ENCODE measurements at regions not wholly inside any gene's neighbourhood (a gene's known extent, or its start where the extent isn't known, plus 50 kb on each side); places are given as distances from the start of the nearest gene placed in this dataset.

DNA sequence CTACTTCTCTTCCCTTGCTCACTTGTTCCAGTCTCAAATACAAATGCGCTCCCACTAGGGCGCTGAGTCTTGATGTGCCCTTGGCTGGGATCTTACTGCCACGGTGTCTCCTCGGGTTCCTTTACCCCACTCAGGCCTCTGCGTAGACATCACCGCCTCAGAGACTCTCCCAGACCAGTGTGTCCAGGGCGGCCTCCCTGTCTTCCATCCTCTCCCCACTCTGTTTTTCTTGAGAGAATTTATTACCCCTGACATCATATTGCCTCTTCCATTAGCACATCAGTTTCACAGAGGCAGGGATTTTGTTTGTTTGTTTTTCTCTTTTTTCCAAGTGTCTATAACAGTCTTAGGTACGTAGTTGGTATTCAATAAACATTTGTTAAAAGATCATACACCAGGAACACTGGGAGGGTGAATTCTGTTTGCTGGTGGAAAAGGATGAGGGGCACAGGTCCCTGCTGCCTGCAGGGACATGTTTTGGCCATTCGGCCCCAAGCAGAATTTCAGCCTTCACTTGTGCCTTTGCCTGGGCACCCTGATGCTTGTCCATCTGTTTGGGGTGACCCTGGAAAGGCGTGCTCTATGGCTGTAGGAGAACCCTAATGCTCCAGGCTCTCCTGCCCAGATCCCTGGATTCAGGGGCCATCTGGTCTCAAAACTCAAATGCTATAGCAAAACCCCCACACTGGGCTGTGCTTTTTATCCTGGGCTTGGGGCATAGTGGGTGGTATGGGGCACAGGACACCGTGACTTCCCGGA is 55.0 kb downstream of the RPL37A start:
- WGBS (ENCODE audit: insufficient coverage, low coverage, missing lambda C conversion rate), result 1% methylated on average over 12 of the region's 12 CpGs
- Histone ChIP-seq H3K36me3 (ENCODE audit: control insufficient read depth, insufficient read depth, low read length) (no peaks in the 10 kb centered on the region), H3K27me3 (ENCODE audit: control insufficient read depth in 2 of 2, insufficient read depth in 2 of 2, low read length in 2 of 2) (peaks cover 0 to 26% of the 10 kb centered on the region in 2 experiments; a peak in 2 of 5 replicates), H4K20me1 (replicated peaks; ENCODE audit: control insufficient read depth, insufficient read depth, low read length) (no peaks in the 10 kb centered on the region), H3K4me2 (ENCODE audit: insufficient read depth, low read length) (no peak overlapping the region), H3K79me2 (ENCODE audit: control insufficient read depth, insufficient read depth, low read length) (no peaks in the 10 kb centered on the region), H2AFZ (ENCODE audit: low read depth, low read length) (no peak overlapping the region), H3K9me1 (ENCODE audit: control insufficient read depth, insufficient read depth, low read length) (no peaks in the 10 kb centered on the region), H3K27ac (ENCODE audit: extremely low read depth, low read depth, low read length) (no peak overlapping the region), H3K9ac (ENCODE audit: insufficient read depth in 1 of 2, low read depth in 2 of 2, low read length in 2 of 2) (no peak overlapping the region), H3K9me3 (replicated peaks; ENCODE audit: control insufficient read depth, insufficient read depth, low read depth, low read length) (no peaks in the 10 kb centered on the region), H3K4me3 (no peak overlapping the region), H3K4me1 (replicated peaks in 1 of 2; ENCODE audit: control insufficient read depth in 2 of 2, insufficient read depth in 2 of 2, low read length in 2 of 2) (no peaks in the 10 kb centered on the region)
- no peak for DNase-seq (ENCODE audit: extremely low read depth in 1 of 4, low spot score in 3 of 4)
- FAIRE-seq, result no peak
- CTCF ChIA-PET (ENCODE audit: low intra/inter-chr PET ratio), result no interaction called here
- POLR2A ChIA-PET, result interaction anchor here (0.7 kb wide), 1 partner anchor 11 kb away, joined by 3 read pairs; no protein-coding TSS in a partner anchor
- no TSS peak for BruUV-seq (replicated peaks)
- intact Hi-C loops (cut with micrococcal nuclease), result no loop called here
- no peak for ATAC-seq
- in situ Hi-C loops (cut with MboI), result no loop called here
- TF ChIP-seq POLR2H (tag; IDR thresholded peaks at IDR 0.05; ENCODE audit: low read depth) (no peak), NELFE (IDR thresholded peaks at IDR 0.05; ENCODE audit: insufficient read depth, insufficient read length) (no peak), GTF2A2 (tag; IDR thresholded peaks at IDR 0.05) (no peak), SREBF1 (IDR thresholded peaks at IDR 0.05; ENCODE audit: borderline replicate concordance, low read depth, low read length) (no peak), ZNF79 (CRISPR knock-in tag; IDR thresholded peaks at IDR 0.05; ENCODE audit: low read depth) (no peak), ETS2 (tag; IDR thresholded peaks at IDR 0.05; ENCODE audit: borderline replicate concordance, poor library complexity, severe bottlenecking) (no peak), DACH1 (IDR thresholded peaks at IDR 0.05; ENCODE audit: partially characterized antibody) (no peak), TAF9B (IDR thresholded peaks at IDR 0.05; ENCODE audit: partially characterized antibody) (no peak), HDAC6 (IDR thresholded peaks at IDR 0.05; ENCODE audit: low read depth, low read length) (no peak), SIN3A (IDR thresholded peaks at IDR 0.05; ENCODE audit: borderline replicate concordance in 2 of 2, control insufficient read depth in 1 of 2, low read depth in 2 of 2, low read length in 2 of 2) (no peak), IFI16 (CRISPR knock-in tag; IDR thresholded peaks at IDR 0.05) (no peak), ZNF354B (CRISPR knock-in tag; IDR thresholded peaks at IDR 0.05) (no peak), TCF7 (IDR thresholded peaks at IDR 0.05; ENCODE audit: borderline replicate concordance) (no peak)
- TF ChIP-seq, protein P1, sequence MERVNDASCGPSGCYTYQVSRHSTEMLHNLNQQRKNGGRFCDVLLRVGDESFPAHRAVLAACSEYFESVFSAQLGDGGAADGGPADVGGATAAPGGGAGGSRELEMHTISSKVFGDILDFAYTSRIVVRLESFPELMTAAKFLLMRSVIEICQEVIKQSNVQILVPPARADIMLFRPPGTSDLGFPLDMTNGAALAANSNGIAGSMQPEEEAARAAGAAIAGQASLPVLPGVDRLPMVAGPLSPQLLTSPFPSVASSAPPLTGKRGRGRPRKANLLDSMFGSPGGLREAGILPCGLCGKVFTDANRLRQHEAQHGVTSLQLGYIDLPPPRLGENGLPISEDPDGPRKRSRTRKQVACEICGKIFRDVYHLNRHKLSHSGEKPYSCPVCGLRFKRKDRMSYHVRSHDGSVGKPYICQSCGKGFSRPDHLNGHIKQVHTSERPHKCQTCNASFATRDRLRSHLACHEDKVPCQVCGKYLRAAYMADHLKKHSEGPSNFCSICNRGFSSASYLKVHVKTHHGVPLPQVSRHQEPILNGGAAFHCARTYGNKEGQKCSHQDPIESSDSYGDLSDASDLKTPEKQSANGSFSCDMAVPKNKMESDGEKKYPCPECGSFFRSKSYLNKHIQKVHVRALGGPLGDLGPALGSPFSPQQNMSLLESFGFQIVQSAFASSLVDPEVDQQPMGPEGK (CRISPR knock-in tag; IDR thresholded peaks at IDR 0.05; ENCODE audit: borderline replicate concordance), result no peak
- TF ChIP-seq, protein P2, sequence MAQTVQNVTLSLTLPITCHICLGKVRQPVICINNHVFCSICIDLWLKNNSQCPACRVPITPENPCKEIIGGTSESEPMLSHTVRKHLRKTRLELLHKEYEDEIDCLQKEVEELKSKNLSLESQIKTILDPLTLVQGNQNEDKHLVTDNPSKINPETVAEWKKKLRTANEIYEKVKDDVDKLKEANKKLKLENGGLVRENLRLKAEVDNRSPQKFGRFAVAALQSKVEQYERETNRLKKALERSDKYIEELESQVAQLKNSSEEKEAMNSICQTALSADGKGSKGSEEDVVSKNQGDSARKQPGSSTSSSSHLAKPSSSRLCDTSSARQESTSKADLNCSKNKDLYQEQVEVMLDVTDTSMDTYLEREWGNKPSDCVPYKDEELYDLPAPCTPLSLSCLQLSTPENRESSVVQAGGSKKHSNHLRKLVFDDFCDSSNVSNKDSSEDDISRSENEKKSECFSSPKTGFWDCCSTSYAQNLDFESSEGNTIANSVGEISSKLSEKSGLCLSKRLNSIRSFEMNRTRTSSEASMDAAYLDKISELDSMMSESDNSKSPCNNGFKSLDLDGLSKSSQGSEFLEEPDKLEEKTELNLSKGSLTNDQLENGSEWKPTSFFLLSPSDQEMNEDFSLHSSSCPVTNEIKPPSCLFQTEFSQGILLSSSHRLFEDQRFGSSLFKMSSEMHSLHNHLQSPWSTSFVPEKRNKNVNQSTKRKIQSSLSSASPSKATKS (CRISPR knock-in tag; IDR thresholded peaks at IDR 0.05), result no peak
- TF ChIP-seq, protein P3, sequence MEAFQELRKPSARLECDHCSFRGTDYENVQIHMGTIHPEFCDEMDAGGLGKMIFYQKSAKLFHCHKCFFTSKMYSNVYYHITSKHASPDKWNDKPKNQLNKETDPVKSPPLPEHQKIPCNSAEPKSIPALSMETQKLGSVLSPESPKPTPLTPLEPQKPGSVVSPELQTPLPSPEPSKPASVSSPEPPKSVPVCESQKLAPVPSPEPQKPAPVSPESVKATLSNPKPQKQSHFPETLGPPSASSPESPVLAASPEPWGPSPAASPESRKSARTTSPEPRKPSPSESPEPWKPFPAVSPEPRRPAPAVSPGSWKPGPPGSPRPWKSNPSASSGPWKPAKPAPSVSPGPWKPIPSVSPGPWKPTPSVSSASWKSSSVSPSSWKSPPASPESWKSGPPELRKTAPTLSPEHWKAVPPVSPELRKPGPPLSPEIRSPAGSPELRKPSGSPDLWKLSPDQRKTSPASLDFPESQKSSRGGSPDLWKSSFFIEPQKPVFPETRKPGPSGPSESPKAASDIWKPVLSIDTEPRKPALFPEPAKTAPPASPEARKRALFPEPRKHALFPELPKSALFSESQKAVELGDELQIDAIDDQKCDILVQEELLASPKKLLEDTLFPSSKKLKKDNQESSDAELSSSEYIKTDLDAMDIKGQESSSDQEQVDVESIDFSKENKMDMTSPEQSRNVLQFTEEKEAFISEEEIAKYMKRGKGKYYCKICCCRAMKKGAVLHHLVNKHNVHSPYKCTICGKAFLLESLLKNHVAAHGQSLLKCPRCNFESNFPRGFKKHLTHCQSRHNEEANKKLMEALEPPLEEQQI (IDR thresholded peaks at IDR 0.05), result no peak
